Panc1 (cell line): ENCODE measurements at regions not wholly inside any gene's neighbourhood (a gene's known extent, or its start where the extent isn't known, plus 50 kb on each side); places are given as distances from the start of the nearest gene placed in this dataset.

Source experiments
- ATAC-seq: fragments of 200-7000 bp; cut with Tn5 transposase; 2 replicates; pipeline ENCODE4 v1.9.1; 2020; ENCODE audit warnings: mild to moderate bottlenecking, moderate library complexity
- BruUV-seq: library from RNA; stranded (reverse); fragments of 400-500 nt; replicated peaks from 2 replicates; lab custom pipeline; 2021; lab: Mats Ljungman, UMichigan
- CTCF ChIA-PET: fragments of 300-600 bp; sonication (Branson Sonifier 250); formaldehyde crosslinking; loops from one replicate; lab custom pipeline; 2022; ENCODE audit warnings: antibody characterized with exemption; lab: Charles Lee
- POLR2A ChIA-PET: fragments of 300-600 bp; sonication (Branson Sonifier 250); formaldehyde crosslinking; loops from one replicate; lab custom pipeline; 2022; ENCODE audit warnings: antibody characterized with exemption; lab: Charles Lee
- DNase-seq: peaks from one replicate; pipeline ENCODE4 v3.0.0-alpha.2; 2010; ENCODE audit warnings: low read depth, low spot score
- H3K27ac ChIP-seq: 2 replicates; pipeline ENCODE4 v1.5.1; 2011; ENCODE audit warnings: mild to moderate bottlenecking, low read length, inconsistent platforms
- H3K27me3 ChIP-seq: fragments of 200-500 bp; sonication (Bioruptor generic); 2 replicates; pipeline ENCODE4 v1.6.0; 2014; ENCODE audit warnings: low read length, inconsistent platforms; ENCODE audit not compliant: control insufficient read depth, insufficient read depth
- H3K36me3 ChIP-seq: fragments of 200-500 bp; sonication (Bioruptor generic); 2 replicates; pipeline ENCODE4 v1.5.1; 2014; ENCODE audit warnings: inconsistent platforms, mild to moderate bottlenecking, low read length, moderate library complexity; ENCODE audit not compliant: control insufficient read depth, insufficient read depth
- H3K4me1 ChIP-seq: 2 replicates; pipeline ENCODE4 v1.5.1; 2011; ENCODE audit warnings: inconsistent platforms, mild to moderate bottlenecking, low read length, moderate library complexity; ENCODE audit not compliant: control insufficient read depth, insufficient read depth
- H3K4me3 ChIP-seq, 2 experiments: 2 replicates each; pipeline ENCODE4 v1.5.1; 2011 to 2012; ENCODE audit warnings: low read depth in 2 of 2, low read length in 2 of 2, mild to moderate bottlenecking in 2 of 2, inconsistent platforms in 1 of 2, moderate library complexity in 1 of 2
- H3K9me3 ChIP-seq: fragments of 200-500 bp; sonication (Bioruptor generic); 2 replicates; pipeline ENCODE4 v1.5.1; 2014; ENCODE audit warnings: low read depth, mild to moderate bottlenecking, inconsistent platforms, low read length, moderate library complexity; ENCODE audit not compliant: control insufficient read depth, insufficient read depth
- CTCF ChIP-seq: fragments of 450-650 bp; IDR thresholded peaks from 2 replicates; pipeline ENCODE4 v1.5.1; 2017; ENCODE audit warnings: mild to moderate bottlenecking
- POLR2AphosphoS5 ChIP-seq: IDR thresholded peaks from 2 replicates; pipeline ENCODE4 v1.6.1; 2012; ENCODE audit warnings: mild to moderate bottlenecking, low read depth, low read length, moderate library complexity
- REST ChIP-seq, 2 experiments: IDR thresholded peaks; 2 replicates each; pipeline ENCODE4 v1.6.1; 2011 to 2012; ENCODE audit warnings: low read depth in 2 of 2, control low read depth in 1 of 2, low read length in 1 of 2, mild to moderate bottlenecking in 1 of 2, moderate library complexity in 1 of 2; ENCODE audit not compliant: insufficient read depth in 1 of 2
- SIN3A ChIP-seq: IDR thresholded peaks from 2 replicates; pipeline ENCODE4 v1.6.1; 2012; ENCODE audit warnings: low read depth, mild to moderate bottlenecking, low read length, moderate library complexity, borderline replicate concordance; ENCODE audit not compliant: insufficient read depth
- TCF7L2 ChIP-seq: IDR thresholded peaks from 2 replicates; pipeline ENCODE4 v1.6.1; 2011; ENCODE audit warnings: mild to moderate bottlenecking, low read depth, low read length, inconsistent platforms
- in situ Hi-C: cut with HindIII; loops from 2 replicates; pipeline ENCODE4 v1.10.0; 2016; ENCODE audit warnings: low sequenced_read_pairs, low pct_unique_long_range_greater_than_20kb
- intact Hi-C: fragments of 100-400 bp; cut with micrococcal nuclease; formaldehyde crosslinking; loops from one replicate; pipeline ENCODE4 v1.10.0; 2022; ENCODE audit not compliant: unreplicated experiment

- TF ChIP-seq CTCF (no peak), SIN3A (no peak), POLR2AphosphoS5 (no peak), REST (IDR thresholded peaks at IDR 0.05; ENCODE audit: insufficient read depth in 1 of 2, low read depth in 2 of 2, low read length in 1 of 2) (no peak), TCF7L2 (no peak)
- BruUV-seq: no TSS peak
- Histone ChIP-seq H3K4me3 (no peak overlapping the region), H3K36me3 (no peaks in the 10 kb centered on the region), H3K4me1 (no peaks in the 10 kb centered on the region), H3K9me3 (peaks cover 7% of the 10 kb centered on the region; the same call in 1 of the 2 replicates), H3K27me3 (no peaks in the 10 kb centered on the region), H3K27ac (no peak overlapping the region)
- POLR2A ChIA-PET: no interaction called here
- in situ Hi-C loops: no loop called here
- intact Hi-C loops: no loop called here
- CTCF ChIA-PET: no interaction called here
- DNase-seq (no peak), ATAC-seq (no peak)
Observed at GRCh38 chr5:16013334-16014065, 166.1 kb downstream of the MARCHF11 start.

GRCh38 chr5:16009256-16009655, 170.3 kb downstream of the MARCHF11 start:
- H3K4me1 ChIP-seq: no peaks in the 10 kb centered on the region
- DNase-seq (no peak), ATAC-seq (no peak)
- in situ Hi-C loops: no loop called here
- no peak overlapping the region for H3K4me3 ChIP-seq
- intact Hi-C loops: no loop called here
- no TSS peak for BruUV-seq
- no peak overlapping the region for H3K27ac ChIP-seq
- CTCF ChIA-PET: no interaction called here
- POLR2A ChIA-PET: no interaction called here
- H3K9me3 ChIP-seq: peaks cover 7% of the 10 kb centered on the region; the same call in 1 of the 2 replicates
- TF ChIP-seq CTCF (no peak), POLR2AphosphoS5 (no peak), SIN3A (no peak), TCF7L2 (no peak), REST (IDR thresholded peaks at IDR 0.05; ENCODE audit: insufficient read depth in 1 of 2, low read depth in 2 of 2, low read length in 1 of 2) (no peak)
- H3K36me3 ChIP-seq: no peaks in the 10 kb centered on the region
- no peaks in the 10 kb centered on the region for H3K27me3 ChIP-seq
